ENCODE measurements at regions not wholly inside any gene's neighbourhood (a gene's known extent, or its start where the extent isn't known, plus 50 kb on each side); places are given as distances from the start of the nearest gene placed in this dataset.

DNA sequence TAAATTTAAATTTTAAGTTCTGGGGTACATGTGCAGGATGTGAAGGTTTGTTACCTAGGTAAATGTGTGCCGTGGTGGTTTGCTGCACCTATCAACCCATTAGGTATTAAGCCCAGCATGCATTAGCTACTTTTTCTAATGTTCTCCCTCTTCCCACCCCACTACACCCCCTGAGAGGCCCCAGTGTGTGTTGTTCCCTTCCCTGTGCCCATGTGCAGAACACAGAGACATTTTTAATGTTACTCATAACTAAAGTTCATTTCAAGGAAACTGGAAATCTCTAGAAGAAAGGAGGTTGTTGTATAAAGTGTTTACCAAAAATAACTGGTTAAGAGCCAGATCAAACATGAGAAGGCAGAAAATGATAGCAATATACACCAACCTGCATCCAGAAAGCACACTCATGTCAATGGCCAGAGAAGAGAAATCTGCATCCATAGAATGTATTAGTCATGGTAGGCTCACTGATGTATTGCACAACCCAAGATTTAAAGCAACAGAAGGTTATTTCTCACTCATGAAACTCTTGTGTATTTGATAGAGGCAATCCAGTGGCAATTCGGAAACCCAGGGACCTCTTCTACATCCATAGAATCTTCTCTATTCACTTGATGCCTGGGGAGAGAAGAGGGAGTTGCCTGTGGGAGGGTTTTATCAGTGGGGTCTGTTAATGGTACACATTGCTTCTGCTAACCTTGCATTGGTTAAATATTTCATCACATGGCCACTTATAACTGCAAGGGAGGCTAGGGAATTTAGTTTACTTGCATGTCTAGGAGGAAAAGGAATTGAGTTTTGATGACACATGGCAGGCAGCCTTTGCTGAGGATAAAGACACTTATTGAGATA is 321.9 kb upstream of the RASGRP1 start:
- no peak for ATAC-seq
- no peak for DNase-seq

DNA sequence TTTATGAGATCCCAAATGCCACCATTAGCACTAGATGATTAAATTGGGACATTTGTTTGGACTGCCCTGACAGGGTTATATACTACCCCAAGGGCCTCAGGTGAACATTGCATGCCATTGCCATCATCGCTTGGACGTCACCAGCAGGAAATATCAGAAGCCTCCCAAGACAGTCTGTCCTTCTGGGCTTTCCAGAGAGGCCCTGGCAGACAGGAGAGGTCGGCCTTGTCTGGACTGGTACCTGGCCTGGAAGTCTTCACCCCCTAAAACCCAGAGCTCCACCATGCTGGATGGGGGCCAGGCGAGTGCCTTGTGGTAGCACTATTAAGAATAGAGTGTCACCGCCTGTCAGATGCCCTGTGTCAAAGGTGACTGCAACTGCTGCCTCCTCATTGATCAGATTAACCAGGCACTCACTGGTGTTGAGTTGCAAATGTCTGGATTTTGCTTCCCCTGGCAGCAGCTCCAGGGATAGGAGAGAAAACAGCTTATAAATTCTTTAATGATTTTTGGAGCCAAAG is 324.1 kb upstream of the RASGRP1 start:
- no peak for ATAC-seq
- DNase-seq: no peak

GRCh38 chr15:38890194-38890593 is 325.6 kb upstream of the RASGRP1 start:
- no peak for ATAC-seq

GRCh38 chr15:38893925-38894242 is 329.3 kb upstream of the RASGRP1 start:
- DNase-seq (no peak), ATAC-seq (no peak)

More at GRCh38 chr15:38890194-38890593, 325.6 kb upstream of the RASGRP1 start:
- DNase-seq: no peak

DNA sequence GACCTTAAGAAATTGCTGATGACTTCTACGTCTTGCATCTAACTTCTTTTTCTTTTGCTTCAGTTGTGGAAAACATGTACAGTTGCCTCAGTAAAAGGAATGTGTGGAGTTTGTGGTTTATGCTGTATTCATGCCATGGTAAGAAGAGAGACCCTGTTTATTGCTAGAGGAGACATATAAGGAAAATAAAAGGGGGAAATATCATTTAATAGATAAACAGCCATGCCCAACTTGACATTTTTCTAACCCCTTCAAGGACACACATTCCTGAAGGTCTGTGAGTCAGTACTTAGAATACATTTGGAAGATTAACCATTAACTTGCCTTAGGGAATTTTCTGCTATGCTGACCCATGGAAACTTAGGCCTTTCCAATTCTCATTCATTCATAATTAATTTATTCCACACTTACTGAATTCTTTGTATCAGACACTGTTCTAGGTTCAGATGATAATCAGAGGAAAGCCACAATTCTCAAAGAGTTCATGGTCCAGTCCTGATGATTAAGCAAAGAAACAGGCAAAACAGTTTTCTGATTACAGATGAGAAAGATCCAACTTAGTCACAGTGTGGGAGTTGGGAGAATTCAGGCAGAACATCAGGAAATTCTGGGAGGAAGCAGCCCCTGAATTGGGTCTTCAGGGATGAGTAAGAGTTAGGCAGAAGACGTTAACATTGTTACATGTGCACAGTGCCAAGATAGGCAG is 329.8 kb upstream of the RASGRP1 start:
- no peak for DNase-seq

GRCh38 chr15:38895326-38896255 is 331.0 kb upstream of the RASGRP1 start:
- ATAC-seq (no peak), DNase-seq (no peak)

More for the DNA sequence above, 329.8 kb upstream of the RASGRP1 start:
- no peak for ATAC-seq

- ATAC-seq (no peak), DNase-seq (no peak)
Measured at GRCh38 chr15:38896647-38897046, 332.0 kb upstream of the RASGRP1 start.

DNA sequence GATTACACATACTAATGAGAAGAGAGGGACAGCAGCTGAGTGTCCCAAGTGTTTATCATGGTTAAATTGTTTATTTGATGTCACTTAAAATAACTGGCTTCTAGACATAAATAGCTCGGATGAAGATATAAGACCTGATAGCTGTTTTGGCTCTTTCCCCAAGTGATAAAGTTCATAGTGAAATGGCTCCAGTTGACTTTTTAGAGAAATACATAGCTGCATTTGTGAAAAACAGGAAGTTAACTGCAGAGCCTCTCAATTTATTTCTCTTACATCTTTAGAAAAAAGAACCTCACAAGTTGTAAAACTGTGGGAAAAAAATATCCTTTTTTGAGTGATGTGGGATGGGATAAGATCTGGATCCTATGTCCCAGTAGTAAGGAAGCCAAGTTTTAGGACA is 332.9 kb upstream of the RASGRP1 start:
- ATAC-seq: no peak
- DNase-seq: no peak

DNA sequence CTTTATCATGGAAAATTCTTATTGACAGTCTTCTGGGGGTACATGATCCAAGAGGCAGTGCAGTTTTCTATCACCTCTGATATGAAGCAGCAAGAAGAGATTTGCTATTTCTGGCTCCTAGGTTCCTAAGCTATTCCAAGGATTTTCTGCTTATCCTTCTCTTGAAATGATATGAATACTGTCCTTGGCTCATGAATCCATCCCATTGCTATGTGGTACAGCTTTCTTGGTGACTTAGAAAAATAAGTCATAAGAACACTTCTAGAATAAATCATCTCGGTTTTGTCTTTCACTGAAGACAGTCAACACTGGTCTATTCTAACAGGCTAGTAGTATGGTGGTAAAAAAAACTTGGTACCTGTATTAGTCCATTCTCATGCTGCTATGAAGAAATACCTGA is 333.6 kb upstream of the RASGRP1 start:
- no peak for ATAC-seq

GRCh38 chr15:38899300-38899699 is 334.7 kb upstream of the RASGRP1 start:
- no peak for DNase-seq
- no peak for ATAC-seq

More for the DNA sequence above, 333.6 kb upstream of the RASGRP1 start:
- DNase-seq: no peak

DNA sequence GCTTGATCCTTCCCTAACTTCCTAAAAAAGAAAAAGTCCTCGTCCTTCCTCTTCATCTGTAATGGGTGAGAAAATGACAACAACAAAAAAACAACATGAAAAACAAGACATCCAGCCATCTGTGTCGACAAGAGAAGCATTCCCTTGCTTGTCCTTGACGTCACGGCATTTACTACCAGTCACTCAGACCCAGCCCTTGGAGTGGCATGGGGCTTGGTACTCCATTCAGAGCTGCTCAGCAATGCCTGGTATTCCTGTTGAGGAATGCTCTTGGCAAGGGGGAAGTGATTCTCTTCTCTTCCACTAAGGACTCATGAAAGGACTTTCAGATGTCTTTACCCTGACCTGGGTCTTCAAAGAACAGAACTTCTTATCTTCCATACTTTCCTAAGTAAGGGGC is 339.7 kb upstream of the RASGRP1 start:
- no peak for DNase-seq
- no peak for ATAC-seq

DNA sequence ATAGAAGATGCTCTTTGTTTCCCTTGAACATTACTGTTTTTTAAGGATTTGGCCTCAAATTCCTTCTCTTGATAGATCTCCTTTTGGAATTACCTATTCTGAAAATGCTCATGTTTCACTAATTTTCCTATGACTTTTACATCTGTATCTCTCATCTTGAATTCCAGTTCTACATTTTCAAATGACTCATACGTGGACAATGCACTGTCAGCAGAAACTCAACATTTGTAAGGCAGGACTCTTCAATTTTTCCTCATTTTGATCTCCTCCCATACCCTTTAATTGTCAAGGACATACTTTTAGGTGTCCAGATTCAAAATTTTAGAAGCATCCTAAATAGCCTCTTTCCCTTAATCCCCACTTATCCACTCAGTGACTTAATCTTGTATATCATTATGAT is 341.0 kb upstream of the RASGRP1 start:
- ATAC-seq (no peak), DNase-seq (no peak)

DNA sequence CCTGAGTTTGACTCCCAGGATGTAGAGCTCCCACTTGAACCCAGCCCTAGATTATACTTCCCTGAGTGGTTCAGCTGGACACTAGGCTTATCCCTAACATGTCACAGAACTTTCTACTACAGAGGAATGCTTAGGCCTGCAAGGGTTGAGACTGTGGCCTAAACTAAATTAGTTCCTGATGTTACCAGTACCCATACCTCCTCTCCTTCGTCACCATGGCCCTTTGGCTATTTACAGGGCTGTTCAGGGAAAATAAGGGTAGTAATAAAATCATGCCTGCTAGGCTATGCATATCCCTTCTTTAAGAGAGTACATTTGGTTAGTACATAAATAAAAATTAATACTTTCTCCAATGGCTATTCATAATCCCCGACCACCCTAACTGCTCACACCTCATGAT is 356.4 kb upstream of the RASGRP1 start:
- no peak for DNase-seq
- no peak for ATAC-seq

DNA sequence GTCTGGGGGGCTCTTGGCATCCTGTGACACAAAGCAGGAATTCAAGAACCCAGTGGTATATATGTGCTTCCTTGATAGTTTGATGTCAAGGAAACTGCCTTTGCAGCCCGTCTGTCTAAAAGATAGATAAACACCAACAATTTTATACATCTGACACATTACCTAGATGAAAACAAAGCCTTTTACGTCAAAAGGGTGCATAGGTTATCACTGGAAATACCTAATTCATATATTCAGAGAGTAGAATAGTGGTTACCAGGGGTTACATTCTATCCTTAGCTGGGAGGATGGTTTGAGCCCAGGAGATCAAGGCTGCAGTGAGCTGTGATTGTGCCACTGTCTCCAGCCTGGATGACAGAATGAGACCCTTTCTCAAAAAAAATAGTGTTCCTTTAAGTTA is 356.9 kb upstream of the RASGRP1 start:
- no peak for DNase-seq
- ATAC-seq: no peak

- no peak for ATAC-seq
Measured at GRCh38 chr15:38928431-38928830, 363.8 kb upstream of the RASGRP1 start.

GRCh38 chr15:38930851-38931572 is 366.4 kb upstream of the RASGRP1 start:
- ATAC-seq: no peak
- DNase-seq: no peak

More at GRCh38 chr15:38928431-38928830, 363.8 kb upstream of the RASGRP1 start:
- no peak for DNase-seq

DNA sequence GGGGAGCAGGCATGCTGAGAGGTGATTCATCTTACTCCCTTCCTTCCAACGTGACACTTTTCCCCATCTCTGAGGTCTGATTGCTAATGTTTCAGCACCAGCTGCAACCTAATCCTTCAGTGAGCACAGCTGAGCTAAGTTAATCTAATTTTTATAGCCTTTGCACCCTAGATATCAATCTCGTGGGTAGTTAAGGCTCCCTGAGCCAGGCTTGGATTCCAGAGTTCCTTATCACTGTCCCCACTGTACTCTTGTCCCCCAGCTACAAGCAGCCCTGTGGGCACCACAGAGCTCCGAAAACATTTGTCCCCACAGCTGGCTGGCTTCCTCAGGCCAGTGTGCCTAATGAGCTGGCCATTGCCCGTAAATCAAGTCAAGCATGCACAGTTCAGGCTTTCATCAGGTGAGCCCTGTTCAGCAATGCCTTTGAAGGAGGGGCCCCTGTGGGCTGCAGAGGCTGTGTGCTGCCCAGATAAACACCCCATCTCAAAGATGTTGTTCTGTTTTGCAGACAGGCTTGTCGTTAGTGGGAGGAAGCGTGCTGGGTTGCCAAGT is 376.9 kb upstream of the RASGRP1 start:
- no peak for DNase-seq
- ATAC-seq: no peak

DNA sequence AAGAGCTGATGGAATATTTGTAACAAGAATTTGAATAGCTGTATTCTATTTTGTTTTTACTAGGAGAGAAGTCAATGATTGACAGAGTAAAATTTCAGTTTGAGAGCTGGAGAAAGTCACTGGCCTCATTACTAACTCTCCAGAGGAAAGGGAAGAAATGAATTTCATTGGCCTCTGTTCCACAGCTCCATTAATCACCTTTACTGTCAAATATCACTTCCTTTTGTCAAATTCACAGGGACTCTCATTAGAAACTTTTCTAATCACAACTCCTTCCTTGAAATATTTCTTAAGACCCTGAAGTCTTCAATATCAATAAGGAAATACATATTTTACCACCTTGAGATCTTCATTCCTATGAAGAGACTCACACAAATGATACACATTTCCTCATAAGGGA is 379.9 kb upstream of the RASGRP1 start:
- no peak for ATAC-seq

GRCh38 chr15:38945551-38946298 is 381.1 kb upstream of the RASGRP1 start:
- no peak for DNase-seq
- ATAC-seq: no peak

More for the DNA sequence above, 379.9 kb upstream of the RASGRP1 start:
- no peak for DNase-seq

- DNase-seq: no peak
- no peak for ATAC-seq
Measured at GRCh38 chr15:38954090-38954489, 389.5 kb upstream of the RASGRP1 start.

DNA sequence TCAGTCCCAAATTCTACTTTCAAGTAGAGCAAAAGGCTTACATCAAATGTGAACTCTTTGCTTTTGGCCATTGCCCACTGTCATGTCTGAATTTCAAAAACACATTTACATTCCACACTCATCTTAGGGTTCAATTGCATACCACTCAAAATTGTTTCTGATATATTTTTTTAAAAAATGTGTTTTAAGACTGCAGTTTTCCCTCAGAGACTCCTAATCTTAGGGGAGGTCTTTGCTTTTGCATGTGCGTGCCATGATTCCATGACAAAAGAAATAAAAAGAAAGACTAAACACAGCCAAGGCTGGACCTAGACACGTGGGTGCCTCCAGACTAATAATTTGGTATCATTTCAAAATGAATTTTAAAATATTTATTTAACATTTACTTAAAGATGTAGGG is 396.8 kb upstream of the RASGRP1 start:
- ATAC-seq (no peak), DNase-seq (no peak)
